ENCODE measurements at regions not wholly inside any gene's neighbourhood (a gene's known extent, or its start where the extent isn't known, plus 50 kb on each side); places are given as distances from the start of the nearest gene placed in this dataset.
A peak's percentile ranks its signal among the peaks of the same experiment; 100 is the strongest.

DNA sequence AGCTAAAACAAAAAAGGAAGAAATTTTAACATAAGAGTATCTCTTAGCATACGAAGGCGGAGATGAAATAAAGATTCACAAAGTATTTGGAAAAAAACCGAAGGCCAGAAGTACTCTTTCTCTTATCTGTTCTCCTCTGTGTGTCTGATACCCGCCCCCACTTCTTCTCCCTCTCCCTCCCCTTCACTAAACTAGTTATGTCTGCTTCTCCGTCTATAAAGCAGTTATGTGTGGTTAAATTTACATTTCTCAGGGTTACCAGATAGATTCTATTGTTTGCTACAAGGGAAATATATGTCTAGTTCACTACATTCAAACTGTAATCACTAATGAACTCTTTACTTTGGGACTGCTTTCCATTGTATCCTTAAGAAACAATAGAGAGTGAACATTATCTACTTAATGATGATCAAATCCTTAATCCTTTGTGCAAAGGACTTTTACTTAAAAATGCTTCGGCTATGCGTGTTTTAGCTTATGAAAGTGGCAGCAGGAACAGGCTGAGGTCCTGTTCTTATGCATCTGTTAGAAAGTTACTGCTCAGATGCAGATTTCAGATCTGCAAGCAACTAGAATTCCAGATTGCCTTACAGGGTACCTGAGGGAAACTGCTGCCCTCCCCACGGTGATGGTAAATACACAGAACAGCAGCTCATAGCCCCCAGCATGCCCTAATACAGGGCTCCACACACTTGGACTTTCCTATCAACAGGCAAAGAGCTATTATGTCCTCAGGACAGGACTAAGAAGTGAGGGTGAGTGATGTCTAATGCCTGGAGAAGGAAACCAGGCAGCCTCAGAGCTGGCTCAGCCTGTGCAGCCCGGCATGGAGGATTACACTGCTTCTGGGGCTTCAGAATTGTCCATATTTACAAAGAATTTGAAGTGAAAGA is 273.3 kb downstream of the FZD1 start:
- no peak for DNase-seq

DNA sequence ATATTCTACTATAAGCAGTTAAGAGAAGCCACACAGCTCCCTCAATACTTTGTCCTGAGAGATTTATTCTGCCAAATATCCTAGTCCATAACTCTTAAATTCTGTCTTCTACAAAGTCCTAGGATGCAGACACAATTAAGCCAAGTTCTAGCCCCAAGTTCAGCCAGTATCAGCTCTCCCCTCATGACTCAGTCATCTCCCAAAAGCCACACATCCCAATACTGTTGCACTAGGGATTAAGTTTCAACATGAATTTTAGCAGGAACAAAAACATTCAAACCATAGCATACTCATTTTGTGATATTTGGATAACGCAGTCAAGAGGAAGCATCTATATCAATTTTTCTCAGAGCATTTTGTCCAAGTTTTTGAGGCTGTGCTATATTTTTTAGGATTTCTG is 277.4 kb downstream of the FZD1 start:
- no peak for DNase-seq

DNA sequence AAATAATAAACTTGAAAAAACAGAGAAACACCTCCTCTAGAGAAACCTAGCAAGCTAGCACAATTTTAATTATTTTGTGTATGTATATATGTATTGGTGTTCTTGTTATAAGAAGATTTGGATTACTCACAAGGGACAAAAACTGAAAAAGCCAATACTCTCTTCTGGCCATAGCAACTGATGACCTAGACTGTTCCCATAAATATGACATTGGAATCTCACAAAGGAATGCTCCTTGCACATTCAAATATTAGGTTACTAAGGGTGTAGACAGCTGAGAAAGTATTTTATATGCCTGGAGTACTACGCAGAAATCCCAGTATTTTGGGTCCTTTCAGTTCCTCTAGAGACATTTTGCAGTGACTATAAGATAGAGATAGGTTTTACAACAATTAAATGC is 279.4 kb downstream of the FZD1 start:
- DNase-seq = no peak

DNA sequence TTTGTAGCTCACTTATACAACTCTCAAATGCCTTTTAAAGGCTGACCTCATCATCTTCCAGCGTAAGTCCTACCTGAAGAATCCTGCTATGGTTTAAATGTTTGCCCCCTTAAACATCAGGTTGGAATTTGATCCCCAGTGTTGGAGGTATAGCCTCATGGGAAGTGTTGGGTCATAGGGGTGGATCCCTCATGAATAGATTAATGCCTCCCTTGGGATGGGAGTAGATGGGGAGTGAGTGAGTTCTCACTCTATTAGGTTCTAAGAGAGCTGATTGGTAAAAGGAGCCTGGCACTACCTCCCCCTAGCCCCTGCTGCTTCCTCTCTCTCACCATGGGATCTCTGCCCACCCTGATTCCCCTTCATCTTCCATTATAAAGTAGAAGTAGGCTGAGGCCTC is 285.6 kb downstream of the FZD1 start:
- DNase-seq = no peak

DNA sequence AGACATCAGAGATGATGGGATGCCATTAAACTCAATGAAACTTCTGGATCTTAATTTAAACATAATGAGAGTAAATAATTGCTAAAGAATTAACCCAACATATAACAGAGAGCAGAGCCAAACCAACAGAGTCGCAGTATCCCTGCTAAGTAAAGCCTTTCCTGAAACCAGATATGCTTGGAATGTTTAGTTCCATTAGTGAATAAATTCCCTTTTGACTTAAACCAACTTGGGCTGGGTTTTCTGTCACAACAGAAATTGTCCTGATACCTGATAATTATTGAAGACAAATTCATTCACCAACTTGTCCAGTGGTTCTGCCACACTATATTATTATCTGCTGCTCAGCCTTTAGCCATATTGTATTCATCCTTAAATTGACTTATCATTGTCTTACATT is 286.7 kb downstream of the FZD1 start:
- DNase-seq = no peak

DNA sequence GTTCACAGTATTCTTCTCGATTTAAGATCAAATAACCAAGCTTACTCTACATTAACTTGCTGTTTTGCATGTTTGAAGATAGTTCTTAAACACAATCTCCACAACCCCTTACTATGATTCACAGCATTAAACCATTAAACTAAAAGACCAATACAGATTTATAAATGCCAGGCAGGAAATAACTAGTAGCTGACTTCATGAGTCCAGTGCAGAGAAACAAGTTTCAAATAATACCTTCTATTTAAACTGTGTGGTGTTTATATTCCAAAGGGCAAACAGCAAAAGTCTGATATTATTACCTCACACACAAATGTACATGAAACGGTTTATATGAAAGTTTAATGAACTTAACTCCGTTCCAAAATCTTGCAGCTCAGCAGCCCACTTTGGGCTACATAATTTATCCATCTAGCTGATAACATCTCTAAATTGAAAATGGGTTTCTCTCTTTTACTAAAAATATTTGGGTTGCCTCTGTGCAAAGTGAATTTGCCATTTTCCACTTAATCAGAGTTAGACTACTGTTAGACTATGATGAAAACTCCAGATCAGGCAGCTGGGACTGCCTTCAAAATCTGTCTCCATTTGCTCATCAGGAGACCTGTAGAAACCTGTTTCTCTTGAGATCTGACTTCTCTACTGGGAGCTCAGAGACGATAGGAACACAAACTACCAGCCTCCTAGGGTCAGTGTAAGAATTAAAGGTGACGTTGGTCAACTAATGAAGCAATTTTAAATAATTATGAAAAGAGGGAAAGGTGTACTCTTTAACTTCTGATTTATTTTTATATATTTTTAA is 287.3 kb downstream of the FZD1 start:
- DNase-seq = no peak

DNA sequence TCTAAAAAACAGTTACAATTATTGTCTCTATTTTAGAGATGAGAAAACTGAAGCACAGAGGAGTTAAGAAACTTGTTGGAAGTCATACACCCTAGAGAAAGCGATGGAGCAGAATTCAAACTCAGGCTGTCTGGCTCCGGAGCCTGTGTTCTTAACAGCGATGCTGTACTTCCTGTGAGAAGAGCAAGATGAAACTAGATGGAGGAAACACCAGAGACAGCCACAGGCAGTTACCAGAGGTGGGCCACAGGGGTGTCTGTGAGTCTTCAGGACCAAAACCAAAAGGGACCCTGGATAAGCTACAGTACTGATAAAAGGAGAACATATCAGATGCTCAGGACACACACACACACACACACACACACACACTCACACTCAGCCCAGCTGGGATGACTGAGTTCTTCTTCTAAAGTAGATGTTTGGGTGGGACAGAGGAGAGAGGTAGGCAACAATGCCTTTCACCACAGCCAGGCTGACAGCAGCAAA is 289.2 kb downstream of the FZD1 start:
- no peak for DNase-seq

- no peak for DNase-seq
Observed at GRCh38 chr7:91554883-91555282, 290.6 kb downstream of the FZD1 start.

GRCh38 chr7:91556239-91556638 is 292.0 kb downstream of the FZD1 start:
- DNase-seq = no peak

- DNase-seq = no peak
Observed at GRCh38 chr7:91556956-91557650, 292.9 kb downstream of the FZD1 start.

DNA sequence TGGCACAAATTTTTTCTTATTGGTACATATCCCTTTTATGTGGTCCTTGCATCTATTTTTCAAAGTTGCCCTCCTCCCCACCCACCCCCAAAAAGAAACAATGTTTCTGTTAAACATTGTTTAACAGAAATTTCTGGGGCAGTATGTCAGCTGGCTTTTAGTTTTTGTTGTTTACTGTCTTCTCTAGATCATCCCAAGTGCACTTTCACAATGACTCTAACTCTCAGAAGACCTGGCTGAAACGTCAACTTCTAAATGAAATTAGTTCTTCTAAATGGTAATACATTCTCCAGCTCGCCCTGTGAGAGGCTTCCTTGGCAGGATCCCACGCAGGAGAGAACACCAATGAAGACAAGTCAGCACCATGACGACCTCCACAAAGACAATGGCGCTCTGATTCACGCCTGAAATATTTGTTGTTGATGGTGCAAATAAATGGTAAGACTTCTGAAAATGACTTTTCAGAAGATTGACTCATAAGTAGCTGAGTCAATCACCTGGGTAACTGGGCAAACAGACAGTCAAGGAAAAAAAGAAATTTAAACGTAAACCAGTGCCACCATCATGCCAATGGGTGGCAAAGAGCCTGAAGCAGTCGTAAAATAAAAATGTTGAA is 293.7 kb downstream of the FZD1 start:
- peak; percentile 18 for DNase-seq

- DNase-seq = no peak
Observed at GRCh38 chr7:91559947-91560346, 295.7 kb downstream of the FZD1 start.

DNA sequence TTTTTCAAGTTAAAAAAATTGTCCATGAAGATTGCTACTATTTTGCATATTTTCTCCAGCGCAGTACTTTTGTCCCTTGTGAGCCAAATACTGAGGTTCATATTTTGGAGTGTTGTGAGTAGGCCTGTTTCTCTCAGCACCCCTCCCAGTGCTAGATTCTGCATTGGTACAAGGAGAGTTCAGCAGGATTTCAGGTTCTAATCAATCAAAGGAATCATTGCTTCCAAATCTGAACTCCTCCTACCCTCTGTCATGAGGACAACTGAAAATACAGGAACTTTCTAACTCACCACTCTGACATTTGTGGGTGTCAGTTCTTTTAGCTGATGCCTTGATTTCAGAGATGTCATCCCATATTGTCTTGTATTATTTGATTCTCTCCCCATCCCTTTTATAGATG is 299.9 kb downstream of the FZD1 start:
- DNase-seq = no peak

GRCh38 chr7:91564541-91564940 is 300.3 kb downstream of the FZD1 start:
- DNase-seq = no peak

- DNase-seq = no peak
Observed at GRCh38 chr7:91565499-91566401, 301.5 kb downstream of the FZD1 start.

GRCh38 chr7:91566402-91566732 is 302.1 kb downstream of the FZD1 start:
- no peak for DNase-seq

DNA sequence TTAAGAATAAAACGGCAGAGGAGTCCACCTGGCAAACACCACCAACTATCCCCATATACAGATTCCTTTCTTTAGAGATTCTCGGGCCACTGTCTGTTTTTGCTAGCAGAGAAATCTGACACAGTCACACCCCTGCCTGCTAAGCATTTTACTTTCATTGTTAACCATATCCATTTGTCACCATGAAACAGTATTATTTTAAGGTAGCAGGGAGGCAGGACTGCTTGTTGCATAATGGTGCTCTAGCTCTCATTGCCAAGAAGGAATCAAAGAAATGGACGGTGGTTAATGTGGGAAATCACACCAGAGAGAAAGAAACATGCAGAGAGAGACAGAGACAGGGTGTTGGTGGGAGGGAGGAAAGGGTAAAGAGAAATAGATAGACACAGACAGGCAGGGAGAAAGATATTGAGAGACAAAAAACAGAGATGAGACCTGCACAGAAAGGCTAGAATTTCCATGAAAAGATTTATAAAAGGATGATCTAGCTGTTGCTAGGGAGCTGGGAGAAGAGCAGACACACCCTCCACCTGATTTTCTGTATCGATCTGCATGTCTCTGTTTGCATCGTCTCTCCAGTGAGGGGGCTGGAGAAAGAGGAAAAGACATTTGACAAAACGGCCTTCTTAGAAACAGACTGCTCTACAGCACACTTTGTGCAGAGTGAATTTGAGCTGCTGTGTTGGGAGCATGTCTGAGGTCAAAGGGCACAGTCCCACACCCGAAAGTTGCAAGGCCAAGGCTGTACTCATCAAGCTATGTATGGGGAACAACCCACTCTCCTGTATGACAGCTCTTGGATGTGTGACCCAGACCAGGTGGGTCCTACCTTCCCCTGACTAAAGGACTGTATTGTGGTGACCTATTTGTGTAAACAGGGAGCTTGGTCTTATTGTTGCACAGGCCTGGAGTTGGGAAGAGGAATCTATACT is 303.1 kb downstream of the FZD1 start:
- no peak for DNase-seq

DNA sequence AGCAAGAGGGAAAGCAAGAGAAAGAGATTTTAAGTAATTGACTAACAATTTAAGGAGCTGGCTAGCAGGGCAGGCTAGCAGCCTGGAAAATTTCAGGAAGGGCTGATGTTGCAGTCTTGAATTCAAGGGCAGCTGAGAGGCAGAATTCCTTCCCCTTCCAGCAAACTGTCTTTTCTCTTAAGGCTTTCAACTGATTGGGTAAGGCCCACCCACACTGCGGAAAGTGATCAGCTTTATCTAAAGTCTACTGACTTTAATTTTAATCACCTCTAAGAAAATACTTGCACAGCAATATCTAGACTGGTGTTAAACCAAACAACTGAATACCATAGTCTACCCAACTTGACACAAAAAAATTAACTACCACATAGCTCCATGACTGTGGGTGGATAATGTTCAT is 303.9 kb downstream of the FZD1 start:
- DNase-seq = no peak

DNA sequence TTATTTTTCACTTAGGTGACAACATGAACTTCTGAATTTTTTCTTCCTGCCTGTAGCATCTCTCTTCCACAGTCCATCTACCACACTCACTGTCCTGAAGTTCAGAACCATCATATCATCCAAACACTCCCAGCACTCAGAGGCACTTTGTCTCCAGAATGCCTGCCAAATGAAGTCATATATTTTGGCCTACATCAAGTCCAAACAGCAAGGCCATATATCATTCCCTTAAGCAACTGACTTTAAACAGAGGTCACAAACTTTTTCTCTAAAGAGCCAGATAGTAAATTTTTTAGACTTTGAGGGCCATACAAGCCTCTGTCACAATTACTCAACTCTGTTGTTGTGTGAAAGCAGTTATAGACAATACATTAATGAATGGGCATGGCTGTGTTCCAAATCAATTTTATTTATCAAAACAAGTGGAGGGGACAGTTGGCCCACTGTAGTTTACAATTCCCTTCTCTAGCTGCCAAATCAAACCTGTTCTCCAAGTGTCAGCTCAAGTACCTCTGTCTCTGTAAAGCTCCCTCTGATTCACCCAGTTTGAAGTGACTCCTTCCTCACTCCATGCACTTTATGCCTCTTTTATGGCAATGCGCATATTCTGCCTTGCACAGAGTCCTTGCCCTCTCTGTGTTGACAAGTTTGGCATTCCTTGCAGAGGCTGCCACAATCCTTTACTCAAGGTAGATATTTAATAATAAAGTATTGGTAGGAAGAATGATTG is 305.7 kb downstream of the FZD1 start:
- DNase-seq = no peak

DNA sequence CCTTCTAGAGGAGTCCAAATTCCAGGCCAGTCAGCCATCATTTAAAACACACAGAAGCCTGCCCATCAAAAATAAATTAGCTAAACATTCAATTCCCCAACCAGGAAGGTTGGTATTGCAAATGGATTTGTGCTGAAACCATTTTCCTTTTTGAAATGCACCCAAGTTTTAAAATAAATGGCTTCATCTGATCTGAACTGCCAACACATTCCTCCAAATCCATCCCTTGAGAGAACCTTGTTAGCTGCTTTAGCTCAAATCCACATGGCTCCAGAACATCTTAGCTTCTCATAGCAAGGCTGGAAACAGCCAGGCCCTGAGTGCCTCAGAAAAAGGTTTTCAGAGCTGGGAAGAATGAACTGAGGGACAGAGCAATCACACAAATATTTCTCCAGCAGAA is 306.3 kb downstream of the FZD1 start:
- no peak for DNase-seq

Measured in activated CD4-positive, alpha-beta T cell treated with anti-CD3 and anti-CD28 coated beads, Interleukin-2, Interleukin-6, amounts not matched to agents 100 ng/mL and 50 ng/mL, durations not matched to agents 16 hours and 8 hours (primary cell).